ENCODE measurements at regions not wholly inside any gene's neighbourhood (a gene's known extent, or its start where the extent isn't known, plus 50 kb on each side); places are given as distances from the start of the nearest gene placed in this dataset.

DNA sequence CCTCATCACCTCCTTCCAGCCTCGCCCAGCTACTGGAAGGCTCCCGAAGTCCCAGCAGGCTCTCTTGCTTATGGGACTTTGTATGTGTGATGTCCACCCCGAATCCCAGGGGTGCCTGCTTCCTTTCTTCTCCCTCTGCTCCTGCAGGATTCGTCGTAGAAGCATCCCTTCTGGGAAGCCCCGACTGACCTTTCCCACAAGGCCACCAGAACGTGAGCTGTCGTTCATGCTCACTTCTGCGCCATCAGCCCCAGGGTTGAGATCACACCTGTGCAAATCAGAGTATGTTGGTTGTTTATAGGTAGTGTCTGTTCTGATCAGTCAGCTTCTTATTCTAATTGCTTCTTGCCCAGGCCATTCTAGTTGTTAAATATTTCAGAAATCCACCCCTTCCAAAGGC is 101.8 kb downstream of the HS1BP3 start:
- TF ChIP-seq, protein P1, sequence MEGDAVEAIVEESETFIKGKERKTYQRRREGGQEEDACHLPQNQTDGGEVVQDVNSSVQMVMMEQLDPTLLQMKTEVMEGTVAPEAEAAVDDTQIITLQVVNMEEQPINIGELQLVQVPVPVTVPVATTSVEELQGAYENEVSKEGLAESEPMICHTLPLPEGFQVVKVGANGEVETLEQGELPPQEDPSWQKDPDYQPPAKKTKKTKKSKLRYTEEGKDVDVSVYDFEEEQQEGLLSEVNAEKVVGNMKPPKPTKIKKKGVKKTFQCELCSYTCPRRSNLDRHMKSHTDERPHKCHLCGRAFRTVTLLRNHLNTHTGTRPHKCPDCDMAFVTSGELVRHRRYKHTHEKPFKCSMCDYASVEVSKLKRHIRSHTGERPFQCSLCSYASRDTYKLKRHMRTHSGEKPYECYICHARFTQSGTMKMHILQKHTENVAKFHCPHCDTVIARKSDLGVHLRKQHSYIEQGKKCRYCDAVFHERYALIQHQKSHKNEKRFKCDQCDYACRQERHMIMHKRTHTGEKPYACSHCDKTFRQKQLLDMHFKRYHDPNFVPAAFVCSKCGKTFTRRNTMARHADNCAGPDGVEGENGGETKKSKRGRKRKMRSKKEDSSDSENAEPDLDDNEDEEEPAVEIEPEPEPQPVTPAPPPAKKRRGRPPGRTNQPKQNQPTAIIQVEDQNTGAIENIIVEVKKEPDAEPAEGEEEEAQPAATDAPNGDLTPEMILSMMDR (IDR thresholded peaks at IDR 0.05): no peak
- no peak for TF ChIP-seq EP300 (IDR thresholded peaks at IDR 0.05)

Data from upper lobe of left lung (tissue), 4 donors.